ENCODE measurements at regions not wholly inside any gene's neighbourhood (a gene's known extent, or its start where the extent isn't known, plus 50 kb on each side); places are given as distances from the start of the nearest gene placed in this dataset.

- no peak overlapping the region for H3K4me3 ChIP-seq
- H3K9me3 ChIP-seq, result no peaks in the 10 kb centered on the region
- H3K36me3 ChIP-seq, result no peaks in the 10 kb centered on the region
- DNase-seq, result no peak
- FAIRE-seq, result no peak
- 56 to 69% methylated on average over 2 of the region's 2 CpGs for WGBS, 2 donors
- ATAC-seq, result no peak
- H3K27me3 ChIP-seq, result no peaks in the 10 kb centered on the region
- H3K27ac ChIP-seq, result no peak overlapping the region
- H3K4me1 ChIP-seq, result no peaks in the 10 kb centered on the region
- intact Hi-C loops (cut with DNase I), result no loop called here
- no peak for TF ChIP-seq CTCF (IDR thresholded peaks at IDR 0.05)
Observed at GRCh38 chr4:43456383-43456782, 563.9 kb downstream of the GRXCR1 start.

- Histone ChIP-seq H3K4me3 (no peak overlapping the region), H3K4me1 (no peaks in the 10 kb centered on the region), H3K27ac (no peak overlapping the region), H3K27me3 (no peaks in the 10 kb centered on the region), H3K36me3 (no peaks in the 10 kb centered on the region), H3K9me3 (no peaks in the 10 kb centered on the region)
- TF ChIP-seq CTCF (IDR thresholded peaks at IDR 0.05), result no peak
- FAIRE-seq (no peak), DNase-seq (no peak), ATAC-seq (no peak)
- 85 to 87% methylated on average over 2 of the region's 2 CpGs for WGBS, 2 donors
- intact Hi-C loops (cut with DNase I), result no loop called here
Observed at GRCh38 chr4:43457866-43458265, 565.4 kb downstream of the GRXCR1 start.

GRCh38 chr4:43458293-43458692 lies 565.8 kb downstream of the GRXCR1 start:
- H3K27ac ChIP-seq, result no peak overlapping the region
- no peak for FAIRE-seq
- H3K36me3 ChIP-seq, result no peaks in the 10 kb centered on the region
- WGBS, 2 donors, result 69 to 71% methylated on average over 4 of the region's 4 CpGs
- H3K4me1 ChIP-seq, result no peaks in the 10 kb centered on the region
- H3K27me3 ChIP-seq, result no peaks in the 10 kb centered on the region
- no peak for TF ChIP-seq CTCF (IDR thresholded peaks at IDR 0.05)
- DNase-seq, result no peak
- intact Hi-C loops (cut with DNase I), result no loop called here
- H3K9me3 ChIP-seq, result no peaks in the 10 kb centered on the region
- H3K4me3 ChIP-seq, result no peak overlapping the region
- ATAC-seq, result no peak

GRCh38 chr4:43471950-43472349 lies 579.4 kb downstream of the GRXCR1 start:
- H3K27me3 ChIP-seq, result no peaks in the 10 kb centered on the region
- WGBS, 2 donors, result 55 to 56% methylated on average over 5 of the region's 5 CpGs
- DNase-seq (no peak), ATAC-seq (no peak), FAIRE-seq (no peak)
- H3K27ac ChIP-seq, result no peak overlapping the region
- no peak overlapping the region for H3K4me3 ChIP-seq
- intact Hi-C loops (cut with DNase I), result no loop called here
- H3K9me3 ChIP-seq, result no peaks in the 10 kb centered on the region
- TF ChIP-seq CTCF (IDR thresholded peaks at IDR 0.05), result no peak
- H3K4me1 ChIP-seq, result no peaks in the 10 kb centered on the region
- H3K36me3 ChIP-seq, result no peaks in the 10 kb centered on the region

GRCh38 chr4:43481526-43481925 lies 589.0 kb downstream of the GRXCR1 start:
- no peak for DNase-seq
- no peaks in the 10 kb centered on the region for H3K9me3 ChIP-seq
- ATAC-seq, result no peak
- FAIRE-seq, result no peak
- no peak for TF ChIP-seq CTCF (IDR thresholded peaks at IDR 0.05)
- 40 to 61% methylated on average over 1 of the region's 1 CpG for WGBS, 2 donors
- no peak overlapping the region for H3K27ac ChIP-seq
- no peaks in the 10 kb centered on the region for H3K36me3 ChIP-seq
- intact Hi-C loops (cut with DNase I), result no loop called here
- H3K4me3 ChIP-seq, result no peak overlapping the region
- no peaks in the 10 kb centered on the region for H3K27me3 ChIP-seq
- no peaks in the 10 kb centered on the region for H3K4me1 ChIP-seq

Data from pancreas (tissue), 10 donors.